NT2/D1 (cell line): ENCODE measurements at regions not wholly inside any gene's neighbourhood (a gene's known extent, or its start where the extent isn't known, plus 50 kb on each side); places are given as distances from the start of the nearest gene placed in this dataset.

Source experiments
- SUZ12 ChIP-seq: IDR thresholded peaks from 2 replicates; pipeline ENCODE4 v1.6.1; 2011; ENCODE audit not compliant: insufficient read length, insufficient read depth; ENCODE audit errors: extremely low read depth
- YY1 ChIP-seq: IDR thresholded peaks from 2 replicates; pipeline ENCODE4 v1.6.1; 2011; ENCODE audit not compliant: insufficient read length, insufficient read depth
- ZNF274 ChIP-seq: IDR thresholded peaks from 2 replicates; pipeline ENCODE4 v1.6.1; 2011; ENCODE audit warnings: mild to moderate bottlenecking, low read depth, low read length

GRCh38 chr2:145021962-145022665 lies 502.2 kb upstream of the ZEB2 start:
- no peak for TF ChIP-seq ZNF274
- TF ChIP-seq YY1: no peak
- TF ChIP-seq SUZ12: no peak
